ENCODE measurements at regions not wholly inside any gene's neighbourhood (a gene's known extent, or its start where the extent isn't known, plus 50 kb on each side); places are given as distances from the start of the nearest gene placed in this dataset.

GRCh38 chr12:63220921-63221320, 69.9 kb upstream of the AVPR1A start:
- intact Hi-C loops (cut with micrococcal nuclease; ENCODE audit: unreplicated experiment), result no loop called here
- Histone ChIP-seq H3K27me3 (replicated peaks; ENCODE audit: insufficient read depth, low read depth, low read length, poor library complexity) (no peaks in the 10 kb centered on the region), H3K4me1 (ENCODE audit: insufficient read depth, low read length, poor library complexity, severe bottlenecking) (no peaks in the 10 kb centered on the region), H3K36me3 (ENCODE audit: insufficient read depth, low read length, poor library complexity, severe bottlenecking) (no peaks in the 10 kb centered on the region), H3K27ac (ENCODE audit: low read depth, low read length, poor library complexity, severe bottlenecking) (no peak overlapping the region), H3K9me3 (ENCODE audit: low read depth, low read length, poor library complexity, severe bottlenecking) (no peaks in the 10 kb centered on the region), H3K4me3 (ENCODE audit: low read depth, low read length, poor library complexity, severe bottlenecking) (no peak overlapping the region)
- POLR2A ChIA-PET (ENCODE audit: low non-redundant PET), result interaction anchor here (0.7 kb wide), 1 partner anchor 252 kb away, joined by 3 read pairs; no protein-coding TSS in a partner anchor
- CTCF ChIA-PET, result no interaction called here
- TF ChIP-seq CTCF (conservative IDR thresholded peaks at IDR 0.05; ENCODE audit: low read depth, low read length) (no peak), EZH2 (IDR thresholded peaks at IDR 0.05; ENCODE audit: borderline replicate concordance, low read depth, low read length, poor library complexity, severe bottlenecking) (no peak)
- no TSS peak for BruUV-seq (replicated peaks)
- DNase-seq (ENCODE audit: low spot score), result no peak

GRCh38 chr12:63212316-63212715, 61.3 kb upstream of the AVPR1A start:
- Histone ChIP-seq H3K27me3 (replicated peaks; ENCODE audit: insufficient read depth, low read depth, low read length, poor library complexity) (no peaks in the 10 kb centered on the region), H3K4me3 (ENCODE audit: low read depth, low read length, poor library complexity, severe bottlenecking) (no peak overlapping the region), H3K9me3 (ENCODE audit: low read depth, low read length, poor library complexity, severe bottlenecking) (no peaks in the 10 kb centered on the region), H3K36me3 (ENCODE audit: insufficient read depth, low read length, poor library complexity, severe bottlenecking) (no peaks in the 10 kb centered on the region), H3K27ac (ENCODE audit: low read depth, low read length, poor library complexity, severe bottlenecking) (no peak overlapping the region), H3K4me1 (ENCODE audit: insufficient read depth, low read length, poor library complexity, severe bottlenecking) (no peaks in the 10 kb centered on the region)
- BruUV-seq (replicated peaks), result no TSS peak
- intact Hi-C loops (cut with micrococcal nuclease; ENCODE audit: unreplicated experiment), result no loop called here
- TF ChIP-seq EZH2 (IDR thresholded peaks at IDR 0.05; ENCODE audit: borderline replicate concordance, low read depth, low read length, poor library complexity, severe bottlenecking) (no peak), CTCF (conservative IDR thresholded peaks at IDR 0.05; ENCODE audit: low read depth, low read length) (no peak)
- ChIA-PET POLR2A (ENCODE audit: low non-redundant PET) (no interaction called here), CTCF (no interaction called here)
- DNase-seq (ENCODE audit: low spot score), result no peak

GRCh38 chr12:63208956-63209355, 58.0 kb upstream of the AVPR1A start:
- H3K27ac ChIP-seq (ENCODE audit: low read depth, low read length, poor library complexity, severe bottlenecking), result no peak overlapping the region
- BruUV-seq (replicated peaks), result no TSS peak
- POLR2A ChIA-PET (ENCODE audit: low non-redundant PET), result no interaction called here
- no peaks in the 10 kb centered on the region for H3K36me3 ChIP-seq (ENCODE audit: insufficient read depth, low read length, poor library complexity, severe bottlenecking)
- no peaks in the 10 kb centered on the region for H3K9me3 ChIP-seq (ENCODE audit: low read depth, low read length, poor library complexity, severe bottlenecking)
- TF ChIP-seq CTCF (conservative IDR thresholded peaks at IDR 0.05; ENCODE audit: low read depth, low read length) (no peak), EZH2 (IDR thresholded peaks at IDR 0.05; ENCODE audit: borderline replicate concordance, low read depth, low read length, poor library complexity, severe bottlenecking) (no peak)
- CTCF ChIA-PET, result no interaction called here
- no peak for DNase-seq (ENCODE audit: low spot score)
- H3K27me3 ChIP-seq (replicated peaks; ENCODE audit: insufficient read depth, low read depth, low read length, poor library complexity), result no peaks in the 10 kb centered on the region
- H3K4me1 ChIP-seq (ENCODE audit: insufficient read depth, low read length, poor library complexity, severe bottlenecking), result no peaks in the 10 kb centered on the region
- H3K4me3 ChIP-seq (ENCODE audit: low read depth, low read length, poor library complexity, severe bottlenecking), result no peak overlapping the region
- intact Hi-C loops (cut with micrococcal nuclease; ENCODE audit: unreplicated experiment), result no loop called here

Data from A673 (cell line).